A673 (cell line): ENCODE measurements at regions not wholly inside any gene's neighbourhood (a gene's known extent, or its start where the extent isn't known, plus 50 kb on each side); places are given as distances from the start of the nearest gene placed in this dataset.

Source experiments
- BruUV-seq: library from RNA; stranded (reverse); fragments of 400-500 nt; replicated peaks from 2 replicates; lab custom pipeline; 2021; lab: Mats Ljungman, UMichigan
- CTCF ChIA-PET: fragments of 300-600 bp; sonication (Branson Sonifier 250); formaldehyde crosslinking; loops from one replicate; lab custom pipeline; 2022; ENCODE audit warnings: antibody characterized with exemption; lab: Charles Lee
- POLR2A ChIA-PET: fragments of 300-600 bp; sonication (Branson Sonifier 250); formaldehyde crosslinking; loops from one replicate; lab custom pipeline; 2022; ENCODE audit warnings: antibody characterized with exemption; ENCODE audit not compliant: low non-redundant PET; lab: Charles Lee
- DNase-seq: peaks from one replicate; pipeline ENCODE4 v3.0.0-alpha.2; 2015; ENCODE audit warnings: low spot score
- H3K27ac ChIP-seq: fragments of 200-600 bp; sonication (generic); 2 replicates; pipeline ENCODE4 v1.5.1; 2016; ENCODE audit warnings: mixed run types, low read depth, mild to moderate bottlenecking, mixed read lengths, antibody characterized with exemption, low read length; ENCODE audit not compliant: poor library complexity, severe bottlenecking
- H3K27me3 ChIP-seq: fragments of 200-600 bp; sonication (generic); replicated peaks from 2 replicates; pipeline ENCODE4 v1.6.1; 2017; ENCODE audit warnings: mixed run types, low read depth, mild to moderate bottlenecking, mixed read lengths, antibody characterized with exemption, low read length; ENCODE audit not compliant: insufficient read depth, poor library complexity
- H3K36me3 ChIP-seq: fragments of 200-600 bp; sonication (generic); 2 replicates; pipeline ENCODE4 v1.6.1; 2016; ENCODE audit warnings: mixed run types, mild to moderate bottlenecking, mixed read lengths, antibody characterized with exemption, low read length; ENCODE audit not compliant: insufficient read depth, poor library complexity, severe bottlenecking
- H3K4me1 ChIP-seq: fragments of 200-600 bp; sonication (generic); 2 replicates; pipeline ENCODE4 v1.6.1; 2017; ENCODE audit warnings: mixed run types, mild to moderate bottlenecking, mixed read lengths, antibody characterized with exemption, low read length; ENCODE audit not compliant: insufficient read depth, poor library complexity, severe bottlenecking
- H3K4me3 ChIP-seq: fragments of 200-600 bp; sonication (generic); 2 replicates; pipeline ENCODE4 v1.5.1; 2016; ENCODE audit warnings: low read depth, mixed run types, mild to moderate bottlenecking, mixed read lengths, low read length; ENCODE audit not compliant: poor library complexity, severe bottlenecking
- H3K9me3 ChIP-seq: fragments of 200-600 bp; sonication (generic); 2 replicates; pipeline ENCODE4 v1.6.1; 2016; ENCODE audit warnings: mixed run types, low read depth, mild to moderate bottlenecking, mixed read lengths, antibody characterized with exemption, low read length; ENCODE audit not compliant: poor library complexity, severe bottlenecking
- EZH2 ChIP-seq: fragments of 200-600 bp; sonication (generic); IDR thresholded peaks from 2 replicates; pipeline ENCODE4 v1.6.1; 2017; ENCODE audit warnings: borderline replicate concordance, low read depth, mild to moderate bottlenecking, mixed read lengths, antibody characterized with exemption, low read length; ENCODE audit not compliant: poor library complexity, severe bottlenecking
- intact Hi-C: fragments of 100-400 bp; cut with micrococcal nuclease; formaldehyde crosslinking; loops from one replicate; pipeline ENCODE4 v1.10.0; 2022; ENCODE audit not compliant: unreplicated experiment
- TF ChIP-seq, protein P1 (sequence below): fragments of 300-800, 200-600 bp; sonication (generic); conservative IDR thresholded peaks from 2 replicates; pipeline ENCODE4 v1.5.1; 2017; ENCODE audit warnings: low read depth, mild to moderate bottlenecking, antibody characterized with exemption, low read length, moderate library complexity, mixed read lengths

- H3K27ac ChIP-seq = no peak overlapping the region
- CTCF ChIA-PET = no interaction called here
- no TSS peak for BruUV-seq
Measured at GRCh38 chrX:7204619-7205018, 56.7 kb upstream of the PUDP start.

GRCh38 chrX:7202206-7202605, 54.3 kb upstream of the PUDP start:
- H3K27ac ChIP-seq = no peak overlapping the region
- CTCF ChIA-PET = no interaction called here
- POLR2A ChIA-PET = no interaction called here
- intact Hi-C loops = no loop called here
- no TSS peak for BruUV-seq
- no peak overlapping the region for H3K4me3 ChIP-seq
- no peaks in the 10 kb centered on the region for H3K9me3 ChIP-seq
- DNase-seq = no peak
- H3K4me1 ChIP-seq = no peaks in the 10 kb centered on the region
- no peaks in the 10 kb centered on the region for H3K27me3 ChIP-seq
- no peak for TF ChIP-seq EZH2
- TF ChIP-seq, protein P1, sequence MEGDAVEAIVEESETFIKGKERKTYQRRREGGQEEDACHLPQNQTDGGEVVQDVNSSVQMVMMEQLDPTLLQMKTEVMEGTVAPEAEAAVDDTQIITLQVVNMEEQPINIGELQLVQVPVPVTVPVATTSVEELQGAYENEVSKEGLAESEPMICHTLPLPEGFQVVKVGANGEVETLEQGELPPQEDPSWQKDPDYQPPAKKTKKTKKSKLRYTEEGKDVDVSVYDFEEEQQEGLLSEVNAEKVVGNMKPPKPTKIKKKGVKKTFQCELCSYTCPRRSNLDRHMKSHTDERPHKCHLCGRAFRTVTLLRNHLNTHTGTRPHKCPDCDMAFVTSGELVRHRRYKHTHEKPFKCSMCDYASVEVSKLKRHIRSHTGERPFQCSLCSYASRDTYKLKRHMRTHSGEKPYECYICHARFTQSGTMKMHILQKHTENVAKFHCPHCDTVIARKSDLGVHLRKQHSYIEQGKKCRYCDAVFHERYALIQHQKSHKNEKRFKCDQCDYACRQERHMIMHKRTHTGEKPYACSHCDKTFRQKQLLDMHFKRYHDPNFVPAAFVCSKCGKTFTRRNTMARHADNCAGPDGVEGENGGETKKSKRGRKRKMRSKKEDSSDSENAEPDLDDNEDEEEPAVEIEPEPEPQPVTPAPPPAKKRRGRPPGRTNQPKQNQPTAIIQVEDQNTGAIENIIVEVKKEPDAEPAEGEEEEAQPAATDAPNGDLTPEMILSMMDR = no peak
- H3K36me3 ChIP-seq = no peaks in the 10 kb centered on the region

More at GRCh38 chrX:7204619-7205018, 56.7 kb upstream of the PUDP start:
- TF ChIP-seq EZH2 = no peak
- TF ChIP-seq, protein P1 = no peak
- H3K36me3 ChIP-seq = no peaks in the 10 kb centered on the region
- no peak for DNase-seq
- POLR2A ChIA-PET = no interaction called here
- no peaks in the 10 kb centered on the region for H3K9me3 ChIP-seq
- no peak overlapping the region for H3K4me3 ChIP-seq
- H3K4me1 ChIP-seq = no peaks in the 10 kb centered on the region
- intact Hi-C loops = no loop called here
- no peaks in the 10 kb centered on the region for H3K27me3 ChIP-seq

DNA sequence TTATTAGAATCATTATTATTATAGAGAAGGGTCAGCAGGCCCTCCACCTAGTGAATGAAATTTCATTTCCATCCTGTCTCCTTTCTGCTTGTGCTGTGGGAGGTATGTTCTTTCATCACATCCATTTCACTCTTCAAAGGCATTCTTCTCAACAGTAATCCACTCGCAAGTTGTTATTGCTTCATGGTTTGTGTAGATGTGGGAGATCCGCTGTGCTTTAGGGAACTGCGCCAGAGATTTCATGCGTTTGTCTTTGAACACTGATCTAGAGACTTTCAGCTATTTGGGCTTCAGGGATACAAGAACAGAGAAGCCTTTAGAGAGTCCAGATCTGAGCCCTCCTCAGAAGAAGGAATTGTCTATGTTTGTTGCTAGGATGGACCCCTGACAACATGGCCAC, 53.5 kb upstream of the PUDP start:
- CTCF ChIA-PET = no interaction called here
- no peaks in the 10 kb centered on the region for H3K4me1 ChIP-seq
- H3K27me3 ChIP-seq = no peaks in the 10 kb centered on the region
- intact Hi-C loops = no loop called here
- TF ChIP-seq EZH2 = no peak
- TF ChIP-seq, protein P1 = no peak
- no peaks in the 10 kb centered on the region for H3K9me3 ChIP-seq
- no peaks in the 10 kb centered on the region for H3K36me3 ChIP-seq
- DNase-seq = no peak
- H3K4me3 ChIP-seq = no peak overlapping the region
- no peak overlapping the region for H3K27ac ChIP-seq
- no TSS peak for BruUV-seq
- POLR2A ChIA-PET = no interaction called here
